GM12874 (cell line): ENCODE measurements at regions not wholly inside any gene's neighbourhood (a gene's known extent, or its start where the extent isn't known, plus 50 kb on each side); places are given as distances from the start of the nearest gene placed in this dataset.

ENCODE experiments used
- CTCF ChIP-seq: IDR thresholded peaks from 2 replicates; pipeline ENCODE4 v1.5.1; 2011; ENCODE audit warnings: low read depth, mild to moderate bottlenecking, control low read depth, low read length, moderate library complexity; ENCODE audit not compliant: insufficient read depth

GRCh38 chr6:104022126-104022525, 837.6 kb downstream of the HACE1 start:
- no peak for TF ChIP-seq CTCF

- no peak for TF ChIP-seq CTCF
Observed at GRCh38 chr6:104019075-104019753, 840.5 kb downstream of the HACE1 start.

GRCh38 chr6:104017410-104018381, 842.0 kb downstream of the HACE1 start:
- TF ChIP-seq CTCF, result no peak

GRCh38 chr6:104014163-104014959, 845.4 kb downstream of the HACE1 start:
- TF ChIP-seq CTCF, result no peak

- TF ChIP-seq CTCF, result no peak
Observed at GRCh38 chr6:104013312-104013971, 846.3 kb downstream of the HACE1 start.

- no peak for TF ChIP-seq CTCF
Observed at GRCh38 chr6:104010897-104011296, 848.8 kb downstream of the HACE1 start.
